ENCODE measurements at regions not wholly inside any gene's neighbourhood (a gene's known extent, or its start where the extent isn't known, plus 50 kb on each side); places are given as distances from the start of the nearest gene placed in this dataset.

DNA sequence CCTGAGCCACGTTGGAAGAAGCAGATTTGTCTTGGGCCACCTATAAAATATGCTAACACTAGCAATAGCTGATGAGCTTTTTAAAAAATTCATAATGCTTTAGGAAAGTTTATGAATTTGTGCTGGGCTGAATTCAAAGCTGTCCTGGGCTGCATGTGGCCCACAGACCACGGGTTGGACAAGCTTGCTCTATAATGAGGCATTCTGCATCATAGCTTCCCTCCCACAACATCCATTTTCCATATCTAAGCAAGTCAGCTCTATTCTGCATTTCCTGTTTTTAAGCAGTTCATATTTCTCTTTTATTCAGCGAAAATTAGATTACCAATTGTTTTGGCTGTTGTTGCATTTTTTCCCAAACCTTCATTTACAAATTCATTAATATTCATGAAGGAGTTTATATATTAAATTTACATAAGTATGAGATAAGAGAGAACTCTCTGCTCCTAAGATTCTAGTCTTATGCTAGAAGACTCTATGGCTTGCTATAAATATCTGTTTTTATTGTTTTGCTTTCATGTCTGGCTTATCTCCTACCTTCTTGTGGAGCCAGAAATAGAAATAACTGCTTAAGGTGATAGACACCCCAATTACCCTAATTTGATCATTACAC lies 114.5 kb upstream of the HNRNPA3 start:
- no peak for DNase-seq

DNA sequence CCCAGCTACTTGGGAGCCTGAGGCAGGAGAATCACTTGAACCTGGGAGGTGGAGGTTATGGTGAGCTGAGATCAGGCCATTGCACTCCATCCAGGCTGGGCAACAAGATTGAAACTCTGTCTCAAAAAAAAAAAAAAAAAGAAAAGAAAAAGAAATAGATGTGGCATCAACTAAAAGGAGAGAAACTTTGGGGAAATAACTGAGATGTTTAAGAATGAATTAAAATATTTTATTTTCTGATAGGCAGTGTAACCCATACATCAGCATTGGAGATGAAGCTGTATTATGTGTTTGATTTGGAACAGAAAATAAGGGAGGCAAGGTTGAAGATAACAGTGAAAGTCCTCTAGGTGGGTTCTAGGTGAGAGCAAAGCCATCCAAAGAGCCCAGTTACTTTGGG lies 110.7 kb upstream of the HNRNPA3 start:
- DNase-seq = no peak

DNA sequence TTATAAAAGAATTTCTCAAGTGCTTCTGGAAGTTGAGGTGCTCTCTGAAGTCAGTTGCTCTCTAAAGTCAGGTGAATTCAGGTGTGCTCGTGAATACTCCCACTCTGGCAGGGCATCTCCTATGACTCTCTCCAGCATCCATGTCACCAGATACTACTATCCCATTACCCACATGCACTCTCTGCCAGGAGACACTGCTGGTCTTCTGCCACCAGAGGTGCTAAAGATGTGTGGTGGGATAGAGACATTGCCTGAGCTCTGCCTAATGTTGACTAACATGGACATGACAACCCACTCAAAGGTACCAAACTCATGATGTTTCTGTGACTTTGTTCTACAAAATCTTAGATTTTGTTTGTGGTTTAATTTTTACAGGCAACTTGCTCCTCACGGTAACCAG lies 106.4 kb upstream of the HNRNPA3 start:
- no peak for DNase-seq

DNA sequence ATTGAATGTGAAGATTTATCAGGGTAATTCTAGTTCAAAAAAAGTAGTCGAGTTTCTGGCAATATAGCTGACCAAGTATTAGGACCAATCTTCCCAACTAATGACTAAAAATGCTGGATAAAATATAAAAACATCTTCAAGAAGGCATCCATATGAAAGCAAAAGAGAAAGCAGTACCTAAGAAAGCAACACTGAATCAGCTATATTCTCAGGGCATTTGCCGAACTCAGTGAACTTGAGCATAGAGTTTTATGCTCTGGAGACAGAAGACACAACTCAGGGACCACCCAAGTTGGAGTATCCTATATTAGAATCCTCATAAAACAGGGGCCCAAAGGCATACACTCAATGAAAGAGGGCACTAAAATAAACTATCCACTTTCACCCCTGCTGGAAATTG lies 103.7 kb upstream of the HNRNPA3 start:
- no peak for DNase-seq

DNA sequence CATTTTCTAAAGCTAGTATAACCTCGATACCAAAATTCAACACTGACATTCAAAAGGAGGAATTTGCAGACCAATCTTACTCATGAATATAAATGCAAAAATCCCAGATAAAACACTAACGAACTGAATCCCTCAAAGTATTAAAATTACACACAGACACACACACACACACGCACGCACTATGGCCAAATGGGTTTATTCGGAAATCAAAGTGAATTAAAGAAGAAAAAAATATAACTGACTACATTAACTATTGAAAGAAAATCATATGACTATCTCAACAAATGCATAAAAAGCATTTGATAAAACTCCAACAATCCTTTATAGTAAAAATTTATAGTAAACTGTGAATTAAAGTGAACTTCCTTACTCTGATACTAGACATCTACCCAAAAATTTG lies 97.9 kb upstream of the HNRNPA3 start:
- DNase-seq = no peak

DNA sequence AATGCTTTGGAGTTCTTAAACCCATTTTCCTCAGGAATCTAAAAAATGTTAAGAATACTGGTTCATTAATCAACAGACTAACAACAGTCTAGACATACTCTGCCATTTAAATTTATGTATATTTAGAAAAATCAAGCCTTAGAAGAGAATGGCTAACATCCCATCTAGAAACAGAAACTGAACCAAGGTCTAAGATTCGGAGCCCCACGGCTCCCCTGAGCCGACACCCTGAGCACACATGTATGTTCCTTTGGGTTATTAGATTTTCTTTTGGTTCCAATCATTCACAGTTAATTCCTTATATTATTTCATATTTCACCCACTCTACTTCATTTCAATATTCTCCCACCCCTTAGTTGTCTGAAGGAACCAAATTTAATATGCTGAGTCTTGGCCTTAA lies 94.8 kb upstream of the HNRNPA3 start:
- no peak for DNase-seq

DNA sequence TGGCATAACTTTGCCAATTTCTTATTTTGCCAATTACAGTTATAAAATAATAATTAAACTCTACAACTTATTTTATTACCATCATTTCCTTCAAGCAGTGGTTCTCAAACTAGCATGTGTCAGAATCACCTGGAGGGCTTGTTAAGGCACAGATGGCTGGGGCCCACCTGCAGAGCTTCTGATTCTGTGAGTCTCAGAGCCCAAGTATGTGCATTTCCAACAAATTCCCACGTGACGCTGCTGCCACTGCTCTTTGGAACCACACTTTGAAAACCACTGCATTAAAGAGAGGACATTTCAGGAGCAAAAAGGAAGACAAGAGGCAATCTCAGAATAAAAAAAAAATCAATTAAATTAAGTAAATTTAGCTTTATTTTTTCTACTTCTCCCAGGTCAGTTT lies 94.0 kb upstream of the HNRNPA3 start:
- no peak for DNase-seq

DNA sequence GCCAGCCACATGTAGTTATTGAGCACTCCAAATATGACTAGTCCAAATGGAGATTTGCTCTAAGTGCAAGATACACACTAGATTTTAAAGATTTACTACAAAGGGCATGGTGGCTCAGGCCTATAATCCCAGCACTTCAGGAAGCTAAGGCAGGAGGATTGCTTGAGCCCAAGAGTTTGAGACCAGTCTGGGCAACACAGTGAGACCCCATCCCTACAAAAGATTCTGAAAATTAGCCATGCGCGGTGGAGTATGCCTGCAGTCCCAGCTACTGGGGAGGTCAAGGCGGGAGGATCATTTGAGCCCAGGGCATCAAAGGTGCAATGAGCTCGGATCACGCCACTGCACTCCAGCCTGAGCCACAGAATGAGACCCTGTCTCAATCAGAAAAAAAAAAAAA lies 93.5 kb upstream of the HNRNPA3 start:
- no peak for DNase-seq

DNA sequence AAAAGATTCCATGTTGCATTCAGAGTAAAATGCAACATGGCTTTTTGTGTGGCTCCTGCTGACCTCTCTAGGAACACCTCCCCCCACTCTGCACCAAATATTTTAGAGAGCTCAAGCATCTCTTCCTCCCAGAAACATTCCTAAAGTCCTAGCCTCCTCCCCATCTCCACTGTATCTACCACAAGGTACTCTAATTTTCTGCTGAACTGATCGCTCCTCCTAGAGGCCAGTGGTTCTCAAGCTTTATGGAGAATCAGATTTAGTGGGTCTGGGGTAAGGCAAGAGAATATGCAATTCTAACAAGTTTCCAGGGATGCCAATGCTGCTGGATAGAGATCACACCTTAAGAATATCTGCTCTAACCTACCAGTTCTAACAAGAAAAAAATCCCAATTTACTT lies 89.5 kb upstream of the HNRNPA3 start:
- DNase-seq = no peak

DNA sequence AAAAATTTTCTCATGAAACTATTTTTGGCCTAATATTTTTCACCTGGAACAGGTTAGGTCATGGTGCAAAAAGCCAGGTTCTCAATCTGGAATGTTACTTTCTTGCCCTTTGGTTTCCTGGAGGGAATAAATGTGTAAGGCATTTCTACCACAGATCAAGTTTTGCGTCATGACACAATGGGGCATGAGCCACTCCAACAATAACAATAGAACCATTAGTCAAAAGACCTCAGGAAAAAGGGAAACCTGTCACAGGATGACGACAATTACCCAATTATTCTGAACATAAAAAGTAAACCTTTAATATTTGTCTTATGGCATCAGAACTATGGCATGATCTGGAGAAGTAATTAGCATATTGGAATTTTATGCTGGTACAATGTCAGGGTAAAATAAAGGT lies 88.2 kb upstream of the HNRNPA3 start:
- DNase-seq = no peak

DNA sequence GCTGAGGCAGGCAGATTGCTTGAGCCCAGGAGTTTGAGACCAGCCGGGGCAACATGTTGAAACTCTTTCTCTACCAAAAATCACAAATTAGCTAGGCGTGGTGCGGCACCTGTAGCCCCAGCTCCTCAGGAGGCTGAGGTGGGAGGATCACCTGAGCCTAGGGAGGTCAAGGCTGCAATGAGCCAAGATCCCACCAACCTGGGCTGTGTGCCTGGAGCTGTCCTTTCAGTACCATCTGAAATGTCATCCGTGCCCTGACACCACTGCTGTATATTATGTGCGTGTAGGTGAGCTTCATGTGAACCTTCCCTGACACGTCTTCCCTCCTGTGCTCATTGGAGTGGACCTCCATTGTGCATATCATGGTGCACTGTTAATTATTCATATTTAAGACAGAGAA lies 84.8 kb upstream of the HNRNPA3 start:
- DNase-seq = no peak

DNA sequence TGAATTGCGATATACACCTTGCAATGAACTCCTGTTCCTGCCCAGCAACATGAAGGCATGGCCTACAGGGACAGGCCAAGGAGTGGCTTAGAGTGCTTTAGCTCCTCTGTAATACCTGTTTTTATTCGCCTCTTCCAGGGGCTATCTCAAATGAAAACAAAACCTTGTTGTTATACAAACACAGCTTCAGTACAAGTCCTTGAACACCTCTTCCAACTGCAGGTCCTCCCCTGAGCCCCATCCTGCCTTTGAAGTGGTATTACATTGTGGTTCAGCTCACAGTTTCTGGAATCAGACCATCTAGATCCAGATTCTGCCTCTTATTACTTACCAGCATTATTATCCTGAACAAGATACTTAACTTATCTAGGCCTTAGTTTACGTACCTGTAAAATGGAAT lies 83.0 kb upstream of the HNRNPA3 start:
- no peak for DNase-seq

DNA sequence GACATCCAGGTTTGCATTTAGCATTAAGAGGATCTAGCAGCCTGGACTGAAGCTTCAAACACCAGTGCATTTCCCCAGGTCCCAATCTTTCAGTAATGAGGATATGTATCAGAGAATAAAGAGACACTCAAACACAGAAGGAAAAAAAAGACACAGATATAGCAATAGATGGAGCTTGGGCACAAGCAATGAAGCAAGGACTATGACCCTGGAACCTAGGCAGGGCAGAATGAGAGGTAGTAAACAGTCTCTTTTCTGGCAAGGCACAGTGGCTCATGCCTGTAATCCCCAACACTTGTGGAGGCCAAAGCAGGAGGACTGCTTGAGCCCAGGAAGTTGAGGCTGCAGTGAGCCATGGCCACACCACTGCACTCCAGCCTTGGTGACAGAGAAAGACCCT lies 80.7 kb upstream of the HNRNPA3 start:
- DNase-seq = no peak

DNA sequence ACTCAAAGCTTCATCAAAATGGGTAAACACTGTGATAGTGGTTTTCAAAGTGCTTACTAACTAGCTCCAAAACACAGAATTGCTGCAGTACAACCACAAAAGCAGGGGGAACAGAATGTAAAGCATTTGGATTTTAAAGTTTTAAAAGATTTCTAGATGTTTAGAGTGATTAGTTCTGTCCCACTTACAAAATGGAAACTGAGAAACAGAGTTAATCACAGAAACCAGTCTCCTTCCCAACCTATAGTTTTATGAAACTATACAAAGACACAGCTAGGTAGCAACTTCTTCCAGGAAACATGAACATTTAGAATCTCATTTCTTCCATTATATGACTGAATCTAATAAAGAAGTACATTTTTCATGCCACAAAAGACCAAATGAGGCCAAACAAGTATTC lies 73.8 kb upstream of the HNRNPA3 start:
- DNase-seq = no peak

DNA sequence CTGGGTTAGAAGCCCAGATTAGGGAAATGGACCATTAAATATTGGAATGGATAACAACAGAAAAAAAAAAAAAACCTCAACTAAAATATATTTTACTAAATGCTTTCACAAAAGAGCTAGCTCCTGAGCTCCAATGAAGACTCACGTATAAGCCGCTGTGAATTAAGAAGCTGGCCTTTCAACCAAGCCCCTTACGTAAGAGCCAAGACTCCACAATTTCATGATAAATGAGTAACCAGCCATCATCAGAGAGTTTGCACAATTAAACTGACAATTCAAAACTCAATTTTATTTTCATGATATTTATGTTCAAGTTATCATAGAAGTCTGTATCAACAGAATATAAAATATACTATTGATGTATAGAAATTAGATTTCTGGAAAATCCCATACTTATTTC lies 70.7 kb upstream of the HNRNPA3 start:
- no peak for DNase-seq

DNA sequence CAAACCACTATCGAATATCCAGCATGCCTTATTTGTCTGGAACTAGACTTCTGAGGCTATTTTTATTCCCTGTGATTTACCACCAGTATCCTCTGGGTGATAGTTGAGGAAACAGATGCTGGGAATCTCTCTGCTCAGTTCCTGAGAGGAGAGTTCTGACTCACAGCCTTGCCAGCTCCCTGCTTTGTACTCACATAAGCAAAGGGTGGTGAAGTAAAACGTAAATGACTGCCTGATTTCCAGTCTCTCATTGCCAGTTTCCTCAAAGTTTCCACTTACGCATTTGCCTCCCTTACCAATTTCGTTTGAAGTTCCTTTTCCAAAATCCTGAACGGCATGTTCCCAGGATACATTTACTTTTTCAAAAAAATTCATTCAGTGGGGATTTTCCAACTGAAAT lies 69.2 kb upstream of the HNRNPA3 start:
- DNase-seq = no peak

DNA sequence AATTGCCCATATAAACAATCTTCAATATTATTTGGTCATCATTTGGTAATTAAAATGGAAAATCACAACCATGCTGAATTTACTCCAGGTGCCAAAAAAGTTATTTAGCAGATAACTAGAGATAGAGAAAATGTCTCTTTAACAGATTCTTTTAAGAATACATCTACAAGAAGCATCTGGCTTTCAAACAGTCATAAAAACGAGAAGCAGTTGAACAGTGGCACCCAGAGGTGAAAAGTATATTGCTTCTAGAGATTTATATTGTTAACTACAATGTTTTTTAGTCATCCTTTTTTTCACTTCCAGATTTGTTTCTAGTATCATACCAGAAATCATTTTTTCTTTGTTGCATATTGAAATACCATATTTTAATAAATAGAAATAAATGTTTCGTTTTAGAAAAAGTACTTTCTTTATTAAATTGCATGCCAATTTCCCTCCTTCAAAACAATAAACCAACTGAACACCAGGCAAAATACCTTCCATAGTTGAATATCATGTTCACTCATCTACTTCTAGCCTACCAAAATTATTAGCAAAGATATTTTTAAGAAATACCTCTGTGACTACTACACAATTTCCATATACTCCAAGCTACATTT lies 65.4 kb upstream of the HNRNPA3 start:
- DNase-seq = no peak

DNA sequence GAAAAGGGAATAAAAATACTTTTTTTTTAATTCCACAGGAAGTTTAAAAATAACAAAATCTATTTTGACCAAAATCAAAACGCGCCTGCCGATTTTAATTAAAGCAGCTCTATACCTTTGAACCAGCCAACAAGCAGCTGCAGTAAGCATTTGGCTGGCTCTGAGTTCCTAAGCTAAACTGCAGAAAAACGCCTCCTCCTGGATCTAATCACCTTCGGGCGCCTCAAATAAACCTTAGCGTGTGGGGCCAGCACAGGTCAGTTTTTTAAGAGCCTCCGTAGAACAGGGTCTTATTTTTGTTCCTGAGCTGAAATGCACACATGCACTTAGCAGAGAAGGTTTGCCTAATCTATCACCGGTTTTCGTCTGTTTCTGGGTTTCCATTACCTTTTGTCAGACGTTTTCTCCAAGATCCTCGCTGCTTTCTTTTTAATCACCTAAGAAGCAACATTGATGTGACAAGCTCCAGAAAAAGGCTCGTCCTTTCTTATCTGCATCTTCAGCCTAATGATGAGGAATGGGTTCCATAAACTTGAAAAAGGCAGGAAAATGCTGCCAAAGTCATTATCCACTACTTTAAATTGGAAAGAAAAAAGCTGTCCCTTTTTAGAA lies 64.7 kb upstream of the HNRNPA3 start:
- DNase-seq = no peak

DNA sequence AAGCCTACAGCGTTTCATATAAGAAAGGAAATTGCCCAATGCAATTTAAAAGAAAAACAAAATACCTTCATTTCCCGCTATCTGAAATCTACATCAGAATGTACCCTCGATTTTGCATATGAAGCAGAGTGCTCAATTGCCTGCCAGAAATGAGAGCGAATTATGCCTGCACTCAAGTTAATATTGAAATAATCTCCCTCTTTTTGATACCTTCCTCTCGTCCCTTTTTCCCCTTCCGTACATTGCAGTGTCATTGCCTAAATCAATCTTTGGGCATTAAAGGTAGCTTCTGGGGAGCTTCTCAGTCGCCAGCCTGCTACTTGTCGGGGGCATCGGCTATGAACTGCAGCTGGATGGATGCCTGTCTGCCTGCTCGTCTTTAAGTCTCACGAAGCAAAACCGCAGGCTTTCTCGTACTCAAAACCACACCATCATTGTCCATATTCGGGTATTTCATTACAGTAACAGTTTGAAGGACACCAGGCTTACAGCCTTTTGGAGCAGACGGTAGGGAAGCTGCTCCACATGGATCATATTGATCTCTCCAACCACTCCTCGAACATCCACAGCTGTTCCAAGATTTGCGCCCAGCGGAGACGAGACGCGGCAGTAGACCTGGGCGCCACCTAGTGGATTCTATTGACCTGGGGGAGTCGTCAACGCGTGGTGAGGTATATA lies 64.0 kb upstream of the HNRNPA3 start:
- DNase-seq = peak; percentile 85

DNA sequence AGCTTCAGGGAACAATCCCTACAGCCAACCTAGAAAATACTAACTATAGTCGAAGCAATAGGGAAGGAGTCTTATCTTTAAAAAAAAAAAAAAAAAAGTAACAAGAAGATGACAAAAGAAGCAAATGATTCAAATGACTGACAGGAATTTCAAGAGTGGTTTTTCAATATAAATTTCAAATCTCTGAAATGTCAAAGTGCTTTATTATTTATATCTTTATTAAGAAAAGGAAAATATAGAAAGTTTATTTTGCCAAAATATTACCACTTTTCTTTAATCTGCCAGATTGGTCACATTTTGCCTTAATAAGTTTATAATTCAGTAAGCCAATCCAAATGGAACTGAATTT lies 63.5 kb upstream of the HNRNPA3 start:
- no peak for DNase-seq

DNA sequence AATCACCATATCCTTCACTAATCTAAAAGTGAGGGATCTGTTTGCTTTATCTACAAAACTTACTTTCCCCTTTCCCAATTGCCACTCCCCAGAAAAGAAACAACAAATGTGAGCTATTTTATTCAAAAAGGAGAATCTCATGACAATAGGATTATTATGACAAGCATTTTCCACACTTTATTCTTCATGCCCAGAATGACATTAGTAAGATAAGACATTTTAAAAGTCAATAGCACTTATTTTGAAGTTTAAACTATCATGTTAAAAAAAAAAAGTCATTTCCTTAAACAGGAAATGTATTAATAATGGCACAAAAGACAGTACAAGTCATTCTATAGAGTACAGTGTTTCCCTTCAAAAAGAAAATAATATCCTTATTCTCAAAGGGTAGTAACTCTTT lies 58.8 kb upstream of the HNRNPA3 start:
- no peak for DNase-seq

DNA sequence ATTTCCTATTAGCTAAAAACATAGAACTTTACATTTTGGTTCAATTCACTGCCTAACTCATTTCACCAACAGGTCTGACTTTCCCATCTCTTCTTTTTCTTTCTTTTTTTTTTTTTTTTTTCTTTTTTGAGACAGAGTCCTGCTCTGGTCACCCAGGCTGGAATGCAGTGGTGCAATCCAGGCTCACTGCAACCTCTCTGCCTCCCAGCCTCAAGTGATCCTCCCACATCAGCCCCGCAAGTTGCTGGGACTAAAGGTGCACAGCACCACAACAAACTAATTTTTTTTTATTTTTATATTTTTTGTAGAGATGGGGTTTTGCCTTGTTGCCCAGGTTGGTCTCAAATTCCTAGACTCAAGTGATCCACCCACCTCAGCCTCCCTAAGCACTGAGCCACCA lies 57.8 kb upstream of the HNRNPA3 start:
- no peak for DNase-seq

DNA sequence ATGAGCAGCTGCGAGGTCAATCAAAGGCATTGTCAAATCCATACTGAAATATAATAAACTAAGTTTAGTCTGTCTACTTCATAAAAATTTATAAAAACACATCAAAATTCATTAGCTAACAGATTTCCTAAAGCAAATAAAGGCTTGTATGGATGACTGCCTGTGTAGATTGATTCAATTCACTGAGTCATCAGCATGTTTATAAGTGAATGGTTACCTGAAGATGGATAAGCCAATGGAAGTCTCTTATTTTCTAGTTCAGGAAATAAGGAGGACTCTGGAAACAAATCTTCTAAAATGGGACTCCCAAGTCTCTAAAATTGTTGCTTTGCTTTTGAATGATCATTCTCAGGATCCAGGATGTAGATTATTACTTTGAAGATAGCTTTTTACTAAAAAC lies 57.0 kb upstream of the HNRNPA3 start:
- DNase-seq = no peak

DNA sequence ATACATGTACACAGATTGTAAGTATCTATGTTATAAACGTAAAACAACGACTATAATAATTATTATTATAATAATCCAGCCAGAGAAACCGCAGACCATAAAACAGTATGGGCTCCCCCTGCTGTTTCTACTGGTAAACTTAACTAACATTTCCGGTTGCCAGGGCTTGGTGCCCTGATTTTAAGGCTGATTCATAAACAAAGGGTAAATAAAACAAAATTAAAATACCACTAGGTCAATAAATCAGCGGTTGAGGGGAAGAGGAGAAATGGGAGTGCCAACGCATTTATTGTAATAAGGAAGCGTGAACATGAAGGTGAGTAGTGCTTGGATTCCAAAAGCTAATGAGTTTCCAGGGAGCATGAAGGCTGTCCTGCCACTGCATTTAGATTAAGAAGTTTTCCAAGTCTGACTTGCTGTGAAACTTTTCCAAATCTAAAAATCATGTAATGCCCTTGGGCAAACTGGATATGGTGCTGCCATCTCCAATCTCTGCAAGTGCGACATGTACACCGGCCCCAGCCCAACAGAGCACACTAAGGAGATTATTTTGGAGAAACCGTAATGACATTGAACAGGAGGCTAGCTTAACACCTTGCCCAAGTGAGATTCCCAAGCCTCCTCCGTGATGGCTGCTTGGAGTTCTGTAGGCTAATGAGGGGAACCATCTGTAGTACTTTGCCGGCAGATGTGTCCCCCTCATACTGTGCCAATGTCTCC lies 50.7 kb upstream of the HNRNPA3 start:
- DNase-seq = no peak

All from activated CD8-positive, alpha-beta memory T cell treated with anti-CD3 and anti-CD28 coated beads for 24 hours (primary cell).